ENCODE measurements at regions not wholly inside any gene's neighbourhood (a gene's known extent, or its start where the extent isn't known, plus 50 kb on each side); places are given as distances from the start of the nearest gene placed in this dataset.

DNA sequence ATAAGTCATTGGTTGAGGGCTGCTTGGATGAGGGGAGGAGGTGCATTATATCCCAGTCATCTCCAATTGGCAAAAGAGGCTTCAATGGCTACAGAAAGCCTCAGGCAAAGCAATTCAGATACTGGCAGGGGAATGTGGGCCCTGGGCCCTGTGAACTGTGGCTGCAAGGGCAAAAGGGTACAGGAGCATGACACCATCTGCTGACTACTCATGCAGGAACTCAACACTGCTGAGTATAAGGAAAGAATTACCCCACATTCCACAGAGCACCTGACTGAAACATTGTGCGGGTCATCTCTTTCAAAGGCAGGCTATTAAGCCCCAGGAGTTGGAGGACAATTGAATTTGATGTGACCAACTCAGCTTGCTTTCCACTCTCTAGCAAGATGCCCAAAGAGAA lies 92.1 kb upstream of the SPTLC3 start:
- CTCF ChIA-PET, result interaction anchor here (1.3 to 3.0 kb wide), 3 partner anchors 8 to 16 kb away, joined by 3 to 16 read pairs (median 3); no protein-coding TSS in a partner anchor
- POLR2A ChIA-PET, result no interaction called here
- no peak for DNase-seq (ENCODE audit: extremely low spot score)
- TF ChIP-seq, protein P1, sequence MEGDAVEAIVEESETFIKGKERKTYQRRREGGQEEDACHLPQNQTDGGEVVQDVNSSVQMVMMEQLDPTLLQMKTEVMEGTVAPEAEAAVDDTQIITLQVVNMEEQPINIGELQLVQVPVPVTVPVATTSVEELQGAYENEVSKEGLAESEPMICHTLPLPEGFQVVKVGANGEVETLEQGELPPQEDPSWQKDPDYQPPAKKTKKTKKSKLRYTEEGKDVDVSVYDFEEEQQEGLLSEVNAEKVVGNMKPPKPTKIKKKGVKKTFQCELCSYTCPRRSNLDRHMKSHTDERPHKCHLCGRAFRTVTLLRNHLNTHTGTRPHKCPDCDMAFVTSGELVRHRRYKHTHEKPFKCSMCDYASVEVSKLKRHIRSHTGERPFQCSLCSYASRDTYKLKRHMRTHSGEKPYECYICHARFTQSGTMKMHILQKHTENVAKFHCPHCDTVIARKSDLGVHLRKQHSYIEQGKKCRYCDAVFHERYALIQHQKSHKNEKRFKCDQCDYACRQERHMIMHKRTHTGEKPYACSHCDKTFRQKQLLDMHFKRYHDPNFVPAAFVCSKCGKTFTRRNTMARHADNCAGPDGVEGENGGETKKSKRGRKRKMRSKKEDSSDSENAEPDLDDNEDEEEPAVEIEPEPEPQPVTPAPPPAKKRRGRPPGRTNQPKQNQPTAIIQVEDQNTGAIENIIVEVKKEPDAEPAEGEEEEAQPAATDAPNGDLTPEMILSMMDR (IDR thresholded peaks at IDR 0.05; ENCODE audit: control extremely low read depth, extremely low read depth, low read depth, missing control alignments), result no peak

DNA sequence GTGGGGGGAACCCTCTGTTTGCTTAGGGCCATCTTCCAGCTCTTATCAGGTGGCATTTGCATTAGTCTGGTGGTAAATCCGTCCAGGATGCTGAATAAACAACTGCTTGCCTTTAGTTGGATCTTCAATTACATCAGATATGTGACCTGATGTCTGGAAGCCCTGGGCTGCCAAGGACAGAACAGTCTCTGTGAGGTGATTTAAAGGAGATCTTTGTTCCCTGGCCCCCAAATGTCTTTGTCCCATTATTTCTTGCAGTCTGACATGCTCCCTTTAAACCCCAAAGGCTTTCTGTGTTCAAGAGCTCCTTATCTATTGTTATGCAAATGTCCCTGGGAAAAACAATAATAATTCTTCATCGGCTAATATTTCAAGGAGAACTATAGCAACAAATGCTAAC lies 84.6 kb upstream of the SPTLC3 start:
- TF ChIP-seq, protein P1 (IDR thresholded peaks at IDR 0.05; ENCODE audit: control extremely low read depth, extremely low read depth, low read depth, missing control alignments), result no peak
- POLR2A ChIA-PET, result no interaction called here
- DNase-seq (ENCODE audit: extremely low spot score), result no peak
- CTCF ChIA-PET, result interaction anchor here (0.9 to 3.7 kb wide), 20 partner anchors 9 to 1131 kb away, joined by 3 to 21 read pairs (median 6); no protein-coding TSS in a partner anchor

DNA sequence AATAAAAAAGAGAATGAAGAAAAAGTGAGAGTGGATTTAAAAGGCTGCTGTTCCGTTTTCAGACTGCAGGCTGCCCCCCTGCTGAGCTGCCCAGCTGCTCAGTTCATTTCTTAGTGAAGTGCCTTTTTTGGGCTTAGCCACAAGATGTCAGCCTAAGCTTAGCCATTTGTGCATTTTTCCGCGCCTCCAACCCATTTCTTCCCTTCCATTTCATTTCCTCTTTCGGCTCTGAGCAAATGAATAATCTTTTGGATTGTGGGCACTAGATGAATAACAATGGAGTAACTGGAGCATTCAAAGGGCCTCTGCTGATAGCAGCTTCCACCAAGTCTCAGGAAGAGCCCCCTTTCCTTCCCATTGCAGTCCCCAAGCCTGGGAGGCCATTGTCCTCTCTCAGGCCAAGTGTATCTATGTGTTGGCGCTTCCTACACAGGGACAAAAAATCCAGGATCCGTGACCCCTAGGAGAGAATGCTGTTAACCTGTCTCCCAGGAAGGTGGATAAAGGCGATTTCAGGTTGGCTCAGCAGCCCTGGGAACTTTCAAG lies 83.5 kb upstream of the SPTLC3 start:
- DNase-seq (ENCODE audit: extremely low spot score), result peak; percentile 71
- ChIA-PET CTCF (interaction anchor here (0.7 to 3.7 kb wide), 23 partner anchors 8 to 1013 kb away, joined by 3 to 21 read pairs (median 6); no protein-coding TSS in a partner anchor), POLR2A (no interaction called here)
- TF ChIP-seq, protein P1 (IDR thresholded peaks at IDR 0.05; ENCODE audit: control extremely low read depth, extremely low read depth, low read depth, missing control alignments), result peak; percentile 74

DNA sequence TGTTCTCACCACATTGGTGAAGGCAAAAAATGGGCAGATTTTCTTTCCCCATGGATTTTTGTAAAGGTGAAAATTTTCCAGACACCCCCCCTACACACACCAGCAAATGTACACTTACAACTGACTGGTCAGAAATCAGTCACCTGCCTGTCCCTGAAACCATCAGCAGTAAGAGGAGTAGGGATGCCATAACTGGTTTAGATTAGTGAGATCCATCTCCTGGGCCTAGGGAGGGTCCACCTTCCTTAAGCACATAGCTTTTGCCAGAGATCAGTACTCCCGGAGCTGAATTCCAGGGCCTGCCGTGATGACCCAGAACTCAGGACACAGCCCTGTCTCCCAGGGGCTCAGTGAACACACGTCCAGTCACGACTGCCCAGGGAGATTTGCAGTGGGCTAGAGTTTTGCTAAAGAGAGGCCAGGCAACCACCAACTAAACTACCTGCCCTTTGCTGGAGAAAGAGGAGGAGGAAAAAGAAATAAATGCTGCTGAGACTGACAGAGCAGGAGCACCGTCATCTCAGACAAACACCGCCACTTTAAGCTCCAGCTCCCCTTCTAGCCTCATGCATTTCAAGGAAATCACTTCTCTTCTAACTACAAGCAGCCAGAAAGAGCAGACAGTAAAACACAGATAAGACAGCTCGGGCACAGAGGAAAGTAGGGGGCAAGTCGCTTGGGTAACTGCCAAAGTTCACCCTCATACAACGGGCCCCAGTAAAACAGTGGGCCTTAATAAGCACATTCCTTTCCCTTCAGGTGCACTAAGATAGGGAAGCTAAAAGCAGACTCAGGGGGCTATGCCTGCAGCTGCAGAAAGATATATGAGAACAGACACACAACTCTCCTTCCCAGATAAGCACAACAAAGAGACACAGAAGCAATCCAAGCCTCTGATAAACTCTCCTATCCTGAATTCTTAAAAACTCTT lies 82.6 kb upstream of the SPTLC3 start:
- DNase-seq (ENCODE audit: extremely low spot score), result no peak
- ChIA-PET CTCF (interaction anchor here (0.7 to 3.7 kb wide), 15 partner anchors 9 to 621 kb away, joined by 3 to 21 read pairs (median 7); no protein-coding TSS in a partner anchor), POLR2A (no interaction called here)
- TF ChIP-seq, protein P1 (IDR thresholded peaks at IDR 0.05; ENCODE audit: control extremely low read depth, extremely low read depth, low read depth, missing control alignments), result no peak

DNA sequence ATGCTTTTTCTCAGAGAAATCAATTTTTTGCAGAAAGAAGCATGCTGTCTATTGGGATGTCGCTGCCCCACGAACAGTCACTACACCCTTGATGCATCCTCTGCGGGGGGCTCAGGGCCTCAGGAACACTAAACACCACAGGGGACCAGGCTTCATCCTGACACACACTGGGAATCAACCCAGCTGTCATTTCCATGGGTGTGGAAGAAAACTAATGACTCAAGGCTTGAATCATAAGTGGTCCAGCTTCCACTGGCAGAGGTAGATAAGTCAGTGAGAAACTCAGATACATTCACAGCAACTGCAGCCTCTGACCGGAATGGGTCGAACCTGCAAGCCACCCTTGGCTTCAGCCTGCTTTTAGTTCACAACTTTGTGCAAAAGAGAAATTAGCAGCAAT lies 81.3 kb upstream of the SPTLC3 start:
- ChIA-PET CTCF (interaction anchor here (2.6 kb wide), 1 partner anchor 10 kb away, joined by 5 read pairs; no protein-coding TSS in a partner anchor), POLR2A (no interaction called here)
- TF ChIP-seq, protein P1 (IDR thresholded peaks at IDR 0.05; ENCODE audit: control extremely low read depth, extremely low read depth, low read depth, missing control alignments), result no peak
- DNase-seq (ENCODE audit: extremely low spot score), result no peak

DNA sequence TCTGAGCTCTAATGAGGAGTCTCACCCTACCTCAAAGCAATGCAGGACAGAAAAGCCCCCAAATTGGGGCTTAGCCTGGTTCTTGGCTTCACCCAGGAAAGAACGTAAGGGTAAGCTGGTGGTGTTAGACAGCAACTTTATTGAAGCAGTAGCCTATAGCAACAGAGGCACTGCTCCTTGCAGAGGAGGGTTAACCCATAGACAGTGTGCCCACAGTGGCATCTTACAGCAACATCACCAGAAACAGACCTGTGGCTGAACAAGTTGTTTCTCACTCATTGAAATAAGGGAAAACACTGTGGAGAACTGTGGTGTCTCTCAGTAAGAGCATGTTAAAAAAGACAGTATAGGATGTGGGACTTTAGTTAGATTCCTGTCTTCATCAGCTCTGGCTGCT lies 80.4 kb upstream of the SPTLC3 start:
- ChIA-PET POLR2A (no interaction called here), CTCF (interaction anchor here (0.8 to 1.2 kb wide), 3 partner anchors 9 to 176 kb away, joined by 3 to 5 read pairs (median 3); no protein-coding TSS in a partner anchor)
- DNase-seq (ENCODE audit: extremely low spot score), result no peak
- TF ChIP-seq, protein P1 (IDR thresholded peaks at IDR 0.05; ENCODE audit: control extremely low read depth, extremely low read depth, low read depth, missing control alignments), result no peak

All from GM10248 (cell line).